HG02610 (cell line): ENCODE measurements at regions not wholly inside any gene's neighbourhood (a gene's known extent, or its start where the extent isn't known, plus 50 kb on each side); places are given as distances from the start of the nearest gene placed in this dataset.
A peak's percentile ranks its signal among the peaks of the same experiment; 100 is the strongest.

Experiments used
- ATAC-seq: cut with Tn5 transposase; IDR thresholded peaks from one replicate; pipeline ENCODE4 v1.9.1; 2021; ENCODE audit warnings: mild to moderate bottlenecking, moderate library complexity; ENCODE audit not compliant: unreplicated experiment

- ATAC-seq = no peak
These were observed 57.7 kb upstream of the KLF4 start for GRCh38 chr9:107547303-107547702.

- no peak for ATAC-seq
These were observed 57.3 kb upstream of the KLF4 start for GRCh38 chr9:107546859-107547258.

- no peak for ATAC-seq
These were observed 55.5 kb upstream of the KLF4 start for GRCh38 chr9:107545036-107545435.

- no peak for ATAC-seq
These were observed 53.0 kb upstream of the KLF4 start for GRCh38 chr9:107542411-107543157.

GRCh38 chr9:107541523-107541922, 52.0 kb upstream of the KLF4 start:
- peak; percentile 75 for ATAC-seq

- no peak for ATAC-seq
These were observed 50.6 kb upstream of the KLF4 start for GRCh38 chr9:107540164-107540561.

- ATAC-seq = no peak
These were observed 50.0 kb upstream of the KLF4 start for GRCh38 chr9:107539427-107540163.
